NCI-H2227 (cell line): ENCODE measurements at regions not wholly inside any gene's neighbourhood (a gene's known extent, or its start where the extent isn't known, plus 50 kb on each side); places are given as distances from the start of the nearest gene placed in this dataset.

ENCODE experiments used
- DNase-seq: peaks from one replicate; lab custom pipeline; 2025; ENCODE audit not compliant: unreplicated experiment; lab: John Stamatoyannopoulos, UW

DNA sequence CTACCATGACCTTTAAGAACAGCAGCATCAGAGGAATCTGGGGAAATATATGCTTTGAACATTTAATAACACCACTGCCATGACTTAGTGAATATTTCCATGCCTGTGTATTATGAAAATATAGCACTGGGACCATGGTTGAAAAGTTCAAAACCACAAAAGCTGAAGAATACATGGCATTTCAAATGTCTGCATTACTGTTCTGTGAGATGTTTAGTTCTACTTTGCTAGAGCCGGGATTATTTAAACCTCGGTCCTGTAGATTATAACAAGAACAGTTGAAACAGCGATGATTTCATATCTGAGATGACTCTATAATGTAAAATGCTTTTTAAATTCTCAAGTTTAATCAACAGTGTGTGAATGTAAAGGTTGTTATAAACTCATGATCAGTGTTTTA, 126.7 kb upstream of the AGA start:
- DNase-seq: no peak

DNA sequence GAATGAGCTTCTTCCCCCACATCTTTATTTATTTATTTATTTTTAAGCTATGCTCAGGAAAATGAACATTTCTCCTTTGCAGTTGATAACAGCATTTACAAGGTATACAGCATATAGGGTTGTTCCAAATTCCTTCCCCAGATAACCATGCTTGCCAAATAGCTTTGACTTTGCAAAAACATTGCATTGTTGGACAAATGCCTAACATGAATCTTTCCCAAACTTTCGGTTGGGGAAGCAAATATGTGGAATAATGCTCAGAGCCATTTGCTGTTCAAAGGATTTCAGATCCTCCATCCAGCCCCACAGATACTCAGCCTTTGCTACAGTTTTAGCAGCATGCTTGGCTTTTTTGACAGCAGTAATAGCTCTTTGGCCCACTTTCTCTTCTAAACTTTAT, 127.2 kb upstream of the AGA start:
- DNase-seq: no peak

DNA sequence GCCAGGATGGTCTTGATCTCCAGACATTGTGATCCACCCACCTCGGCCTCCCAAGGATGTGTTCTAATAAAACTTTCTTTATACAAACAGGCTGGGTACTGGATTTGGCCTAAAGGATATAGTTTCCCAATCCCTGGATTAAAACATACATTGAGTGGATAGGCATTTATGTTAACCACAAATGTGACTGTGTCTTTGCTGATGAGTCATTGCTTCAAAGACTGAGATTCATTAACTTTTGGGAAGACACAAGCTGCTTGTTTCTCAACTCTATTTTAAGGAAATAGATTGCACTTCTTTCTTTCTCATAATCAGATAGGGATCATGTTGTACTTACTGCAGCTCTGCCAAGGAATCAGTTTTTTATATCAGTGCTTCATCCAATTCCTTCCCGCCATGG, 131.3 kb upstream of the AGA start:
- no peak for DNase-seq

DNA sequence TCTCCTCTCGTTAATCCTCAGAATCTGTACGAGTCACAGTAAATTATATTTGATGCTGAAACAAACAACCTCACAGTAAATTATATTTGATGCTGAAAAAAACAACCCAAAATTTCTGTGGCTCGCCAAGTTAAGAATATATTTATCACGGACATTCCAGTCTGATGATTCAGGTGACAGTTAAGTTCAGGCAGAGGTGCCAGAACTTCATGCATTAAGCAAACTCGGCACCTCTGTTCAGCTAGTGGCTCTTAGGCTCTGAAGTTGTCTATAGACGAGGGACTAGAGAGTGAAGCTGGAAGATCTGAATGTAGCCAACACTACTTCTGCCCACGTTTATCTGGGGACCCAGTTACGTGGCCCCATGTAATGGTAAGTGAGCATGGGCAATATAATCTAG, 132.2 kb upstream of the AGA start:
- no peak for DNase-seq

DNA sequence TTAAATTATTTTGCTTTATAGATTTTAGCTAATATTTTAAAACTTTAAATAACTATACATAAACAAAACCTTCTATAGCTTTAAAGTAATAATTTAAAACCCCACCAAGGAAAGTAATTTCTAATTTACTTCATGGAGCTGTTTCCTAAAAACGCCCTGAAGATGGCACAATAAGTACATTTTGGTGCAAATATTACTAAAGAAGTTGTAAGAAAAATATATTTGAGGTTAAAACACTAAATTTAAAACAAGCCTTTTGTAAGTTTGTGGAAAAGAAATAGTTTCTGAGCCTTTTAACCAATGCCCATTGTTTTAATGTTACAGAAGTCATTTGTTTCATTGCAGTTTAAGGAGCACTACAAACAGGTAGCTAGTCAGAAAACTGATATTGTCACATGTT, 137.4 kb upstream of the AGA start:
- DNase-seq: no peak

DNA sequence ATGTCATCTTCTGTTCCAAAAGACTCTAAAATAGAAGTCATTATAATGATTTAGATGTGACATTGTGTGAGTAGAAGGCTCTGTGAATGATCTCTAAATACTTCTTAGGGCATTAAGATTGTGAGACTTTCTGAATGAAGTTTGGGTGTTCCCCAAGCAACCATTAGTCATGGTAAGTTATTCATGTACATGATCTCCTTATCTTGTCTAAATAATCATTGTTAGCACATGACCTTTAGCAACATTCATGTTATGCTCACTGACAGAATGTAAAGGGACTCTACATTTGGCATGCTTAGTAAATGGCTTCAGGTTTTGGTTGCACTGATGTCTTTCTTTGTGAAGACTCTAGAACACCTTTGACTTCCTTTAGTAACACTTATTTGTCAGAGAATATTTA, 140.8 kb upstream of the AGA start:
- DNase-seq: no peak

DNA sequence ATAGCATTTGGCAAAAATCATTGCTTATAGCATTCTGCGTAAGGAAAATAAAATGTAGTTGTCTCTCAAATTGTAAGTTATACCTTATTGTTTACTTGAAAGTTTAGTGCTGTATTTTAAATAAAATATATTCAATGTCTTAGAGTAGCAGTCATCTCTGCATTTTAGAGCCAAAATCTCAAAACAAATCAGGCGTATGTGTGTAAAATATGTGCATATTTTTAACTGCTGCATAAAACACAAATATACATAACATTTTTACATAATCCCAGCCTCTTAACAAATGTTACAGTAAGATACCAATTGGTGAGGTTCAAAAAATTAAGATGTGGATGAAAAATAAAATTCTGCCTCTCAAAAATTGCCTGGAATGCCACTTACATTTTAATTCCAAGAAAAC, 145.8 kb upstream of the AGA start:
- DNase-seq: no peak

DNA sequence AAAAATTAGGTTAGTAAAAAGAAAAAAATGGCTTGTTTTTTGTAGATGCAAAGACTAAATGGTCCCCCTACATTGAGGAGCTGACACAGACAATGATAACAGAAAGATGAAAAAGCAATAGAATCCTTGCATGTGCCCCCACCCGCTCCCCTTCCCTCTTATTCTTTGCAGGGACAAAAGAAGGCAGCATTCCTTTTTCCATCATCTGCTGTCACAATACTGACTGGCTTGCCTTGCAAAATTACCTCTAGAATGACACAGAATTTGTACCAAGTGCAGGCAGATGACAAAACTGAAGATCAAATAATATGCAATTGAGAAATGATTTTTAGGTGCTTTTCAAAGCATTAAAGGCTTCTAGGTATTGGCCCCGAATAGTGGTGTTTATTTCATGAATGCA, 153.1 kb upstream of the AGA start:
- DNase-seq: no peak

DNA sequence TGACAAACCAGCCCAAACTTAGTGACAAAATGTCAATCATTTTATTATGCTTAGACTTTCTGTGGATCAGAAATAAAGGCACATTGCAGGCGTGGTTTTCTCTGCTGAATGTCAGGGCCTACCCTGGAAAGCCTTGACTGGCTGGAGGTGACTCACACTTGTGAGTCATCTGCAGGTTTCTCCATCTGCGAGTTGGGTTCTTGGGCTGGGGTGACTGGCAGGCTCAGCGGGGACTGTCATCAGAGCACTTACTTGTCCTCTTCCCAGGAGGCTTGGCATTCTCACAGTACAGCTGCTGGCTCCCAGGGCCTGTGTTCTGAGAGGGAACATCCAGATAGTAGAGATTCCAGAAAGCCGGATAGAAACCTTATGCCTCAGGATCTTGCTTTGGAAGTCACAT, 153.8 kb upstream of the AGA start:
- DNase-seq: no peak

DNA sequence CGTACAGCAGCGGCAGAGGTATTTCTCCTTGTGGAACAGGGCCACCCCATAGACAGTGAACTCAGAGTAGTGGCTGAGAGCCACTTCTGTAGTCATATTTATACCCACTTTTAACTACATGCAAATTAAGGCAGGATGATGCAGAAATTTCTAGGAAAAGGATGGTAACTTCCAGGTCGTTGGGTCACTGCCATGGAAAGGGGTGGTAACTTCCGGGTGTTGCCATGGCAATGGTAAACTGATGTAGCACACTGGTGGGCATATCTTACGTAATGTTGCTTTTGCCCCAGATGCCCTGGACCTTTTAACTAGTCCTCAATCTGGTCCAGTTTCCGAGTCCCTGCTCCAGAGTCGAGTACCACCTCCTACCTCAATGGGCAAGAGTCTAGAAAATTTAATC, 154.8 kb upstream of the AGA start:
- no peak for DNase-seq

DNA sequence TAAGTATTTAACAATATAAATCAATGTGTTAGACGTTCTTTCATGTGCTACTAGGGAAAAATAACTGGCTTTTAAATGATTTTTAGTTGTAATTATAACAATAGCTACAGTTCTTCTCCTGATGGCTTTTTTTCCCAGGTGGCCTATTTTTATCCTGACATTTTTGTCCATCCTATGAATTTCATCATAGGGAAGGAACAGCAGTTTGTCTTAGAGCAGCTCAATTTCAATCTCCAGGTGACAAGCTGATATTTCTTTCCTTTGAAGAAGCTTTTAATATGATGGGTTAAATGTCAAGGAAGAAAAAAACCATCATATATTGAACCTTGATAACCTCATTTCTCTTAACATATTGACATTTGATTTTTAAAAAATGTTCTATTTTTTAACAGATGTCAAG, 163.0 kb upstream of the AGA start:
- no peak for DNase-seq

DNA sequence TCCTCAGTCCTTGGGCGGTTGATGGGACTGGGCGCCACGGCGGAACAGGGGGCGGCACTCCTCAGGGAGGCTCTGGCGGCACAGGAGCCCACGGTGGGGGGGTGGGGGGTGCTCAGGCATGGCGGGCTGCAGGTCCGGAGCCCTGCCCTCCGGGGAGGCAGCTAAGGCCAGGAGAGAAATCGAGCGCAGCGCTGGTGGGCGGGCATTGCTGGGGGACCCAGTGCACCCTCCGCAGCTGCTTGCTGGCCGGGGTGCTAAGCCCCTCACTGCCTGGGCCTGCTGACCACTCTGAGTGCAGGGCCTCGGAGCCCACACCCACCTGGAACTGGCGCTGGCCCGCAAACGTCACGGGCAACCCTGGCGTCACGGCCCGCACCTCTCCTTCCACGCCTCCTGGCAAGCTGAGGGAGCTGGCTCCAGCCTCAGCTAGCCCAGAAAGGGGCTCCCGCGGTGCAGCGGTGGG, 164.9 kb upstream of the AGA start:
- no peak for DNase-seq

DNA sequence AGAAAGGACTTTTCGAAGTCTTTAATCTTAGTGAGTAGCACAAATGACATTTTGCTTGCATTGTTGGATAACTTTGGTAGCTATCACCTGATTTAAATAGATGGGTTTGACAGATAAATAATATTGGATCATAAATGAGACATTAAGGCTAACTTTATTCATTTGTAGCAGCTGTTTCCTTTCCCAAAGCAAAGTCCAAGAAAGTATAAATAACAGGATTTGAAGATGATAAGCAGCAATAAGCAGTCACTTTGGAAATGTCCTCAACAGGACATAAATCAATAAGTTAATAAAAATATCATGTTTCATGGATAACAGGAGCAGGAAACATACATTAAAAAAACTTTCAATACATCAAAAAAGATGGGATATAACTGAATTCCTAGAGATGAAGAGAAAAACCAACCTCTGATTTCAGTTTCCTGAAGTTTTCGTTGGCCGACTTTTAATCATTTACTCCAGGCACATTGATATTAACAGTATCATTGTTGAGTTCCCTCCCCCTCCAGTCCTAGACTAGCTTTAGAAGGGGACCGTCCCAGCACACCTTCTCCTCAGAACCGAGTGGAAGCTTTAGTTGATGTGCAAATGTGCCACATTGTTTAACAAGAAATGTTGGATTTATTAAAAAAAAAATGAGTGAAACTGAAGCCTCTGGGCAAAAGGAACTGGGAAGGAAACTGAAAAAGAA, 169.9 kb upstream of the AGA start:
- DNase-seq: no peak

DNA sequence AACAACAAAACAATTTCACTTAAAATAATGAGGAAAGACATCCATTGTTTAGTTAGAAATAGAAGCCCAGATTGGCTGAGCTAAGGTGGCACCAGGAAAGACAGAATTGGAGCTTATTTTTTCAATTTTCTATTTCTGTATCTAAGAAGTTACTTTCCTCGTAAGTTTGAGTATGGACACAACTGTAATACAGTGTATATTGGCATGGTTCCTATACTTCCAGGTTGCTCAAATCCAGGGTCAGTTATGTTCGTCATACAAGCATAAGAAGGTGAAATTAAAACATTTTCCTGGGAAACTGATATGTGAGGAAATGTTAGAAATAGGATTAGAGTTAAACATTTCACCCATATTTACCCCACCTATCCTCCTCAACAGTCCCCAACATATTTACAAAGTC, 170.4 kb upstream of the AGA start:
- no peak for DNase-seq

DNA sequence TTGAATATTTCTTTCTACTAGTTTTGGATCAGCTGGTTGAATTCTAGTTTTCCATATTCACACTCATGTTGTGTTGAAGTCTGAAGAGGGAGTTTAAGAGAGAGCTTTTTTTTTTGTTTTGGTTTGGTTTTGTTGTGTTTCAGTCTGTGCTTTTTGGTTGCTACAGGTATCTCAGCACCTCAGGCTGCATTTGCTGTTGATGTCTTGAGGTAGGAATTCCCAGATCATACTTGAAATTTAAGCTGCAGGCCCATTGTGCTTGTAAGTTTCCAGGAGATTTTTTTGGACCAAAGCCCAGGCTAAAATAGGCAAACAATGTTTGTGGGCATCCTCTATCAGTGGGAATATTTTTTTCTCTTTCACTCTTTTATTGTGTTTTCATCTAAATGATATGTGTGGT, 190.2 kb upstream of the AGA start:
- DNase-seq: no peak

DNA sequence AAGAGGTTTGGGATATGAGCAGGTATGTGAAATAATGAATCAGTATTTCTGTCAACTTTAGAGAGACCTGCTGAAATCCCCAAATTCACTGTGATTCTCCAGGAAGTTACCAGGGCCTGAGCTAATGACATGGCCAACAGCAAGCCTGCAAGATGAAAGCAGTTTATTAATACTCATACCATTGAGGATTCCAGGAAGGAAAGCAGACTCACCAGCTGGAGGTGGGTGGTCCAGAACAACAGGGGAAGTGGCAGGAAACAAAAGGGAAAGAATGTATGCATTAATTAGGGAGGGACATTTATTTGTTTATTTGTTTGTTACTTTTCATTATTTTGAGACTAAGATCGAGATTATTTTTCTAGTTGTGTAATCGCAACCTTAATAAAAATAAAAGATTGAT, 196.6 kb upstream of the AGA start:
- DNase-seq: no peak

DNA sequence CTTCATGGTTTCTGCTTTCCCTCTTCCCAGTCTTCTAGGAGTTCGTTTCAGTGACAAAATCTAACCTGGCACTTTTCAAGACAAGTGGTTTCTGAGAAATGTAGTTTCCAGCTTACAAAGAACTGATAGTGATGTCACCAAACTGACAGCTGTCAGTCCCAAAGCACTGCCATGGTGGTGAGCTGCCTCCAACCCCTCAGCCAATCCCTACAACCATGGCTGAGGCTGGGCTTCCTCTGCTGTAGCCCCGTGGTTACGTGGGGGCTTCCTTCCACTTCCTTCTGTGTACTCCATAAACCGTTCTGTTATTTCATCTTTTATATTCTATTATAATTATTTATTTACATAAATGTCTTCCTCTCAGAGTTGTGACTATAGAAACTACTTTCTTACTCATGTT, 198.6 kb upstream of the AGA start:
- DNase-seq: no peak

DNA sequence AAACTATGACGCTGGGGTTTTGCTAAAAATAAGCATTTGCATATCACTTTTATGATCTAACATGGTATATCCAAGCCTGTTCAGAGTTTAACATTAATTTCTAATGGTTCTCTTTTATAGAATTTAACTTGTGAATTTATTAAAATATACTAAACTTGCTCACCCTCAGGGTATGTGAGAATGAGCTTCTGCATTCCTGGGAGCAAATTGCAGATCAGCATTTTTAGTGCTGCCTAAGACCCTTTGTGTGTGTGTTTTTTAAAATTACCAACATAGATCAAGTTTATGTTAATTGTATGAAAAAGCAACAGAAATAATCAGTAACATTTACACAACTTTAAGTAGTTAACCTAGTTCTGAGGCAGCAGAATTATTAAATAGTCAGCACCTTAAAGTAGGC, 218.0 kb upstream of the AGA start:
- no peak for DNase-seq

DNA sequence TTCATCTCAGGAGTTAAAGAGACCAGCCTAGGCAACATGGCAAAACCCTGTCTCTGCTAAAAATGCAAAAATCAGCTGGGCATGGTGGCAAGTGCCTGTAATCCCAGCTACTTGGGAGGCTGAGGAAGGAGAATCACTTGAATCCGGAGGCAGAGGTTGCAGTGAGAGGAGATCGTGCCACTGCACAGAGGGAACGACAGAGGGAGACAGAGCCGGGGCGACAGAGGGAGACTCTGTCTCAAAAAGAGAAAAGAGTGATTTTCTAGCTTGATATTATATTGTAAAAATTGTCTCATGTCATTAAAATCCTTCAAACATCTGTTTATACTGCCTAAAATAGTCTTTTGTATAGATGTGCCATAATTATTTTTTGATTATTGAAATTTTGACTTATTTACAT, 225.4 kb upstream of the AGA start:
- DNase-seq: no peak

DNA sequence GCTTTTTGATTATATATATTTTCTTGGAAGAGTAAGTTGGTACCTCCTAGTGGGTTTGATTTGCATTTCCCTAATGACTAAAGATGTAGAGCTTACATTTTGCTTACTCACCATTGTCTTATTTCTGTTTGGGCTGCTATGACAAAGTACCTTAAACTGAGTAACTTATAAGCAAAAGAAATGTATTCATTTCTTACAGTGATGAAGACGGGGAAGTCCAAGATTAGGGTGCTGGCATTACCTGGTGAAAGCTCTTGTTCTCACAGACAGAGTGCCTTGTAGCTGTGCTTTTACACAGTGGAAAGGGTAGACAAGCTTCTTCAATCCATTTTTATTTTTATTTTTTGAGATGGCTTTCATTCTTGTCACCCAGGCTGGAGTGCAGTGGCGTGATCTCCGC, 229.2 kb upstream of the AGA start:
- DNase-seq: no peak

DNA sequence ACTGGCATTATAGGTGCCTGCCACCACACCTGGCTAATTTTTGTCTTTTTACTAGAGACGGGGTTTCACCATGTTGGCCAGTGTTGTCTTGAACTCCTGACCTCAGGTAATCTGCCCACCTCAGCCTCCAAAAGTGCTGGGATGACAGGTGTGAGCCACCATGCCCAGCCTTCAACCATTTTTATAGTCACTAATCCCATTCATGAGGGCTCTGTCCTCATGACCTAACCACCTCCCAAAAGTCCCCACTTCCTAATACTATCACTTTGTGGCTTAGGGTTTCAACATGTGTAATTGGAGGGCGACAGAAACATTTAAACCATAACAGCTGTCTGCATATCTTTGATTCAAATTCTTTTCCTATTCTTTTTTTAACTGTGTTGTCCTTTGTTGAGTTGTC, 229.6 kb upstream of the AGA start:
- no peak for DNase-seq

DNA sequence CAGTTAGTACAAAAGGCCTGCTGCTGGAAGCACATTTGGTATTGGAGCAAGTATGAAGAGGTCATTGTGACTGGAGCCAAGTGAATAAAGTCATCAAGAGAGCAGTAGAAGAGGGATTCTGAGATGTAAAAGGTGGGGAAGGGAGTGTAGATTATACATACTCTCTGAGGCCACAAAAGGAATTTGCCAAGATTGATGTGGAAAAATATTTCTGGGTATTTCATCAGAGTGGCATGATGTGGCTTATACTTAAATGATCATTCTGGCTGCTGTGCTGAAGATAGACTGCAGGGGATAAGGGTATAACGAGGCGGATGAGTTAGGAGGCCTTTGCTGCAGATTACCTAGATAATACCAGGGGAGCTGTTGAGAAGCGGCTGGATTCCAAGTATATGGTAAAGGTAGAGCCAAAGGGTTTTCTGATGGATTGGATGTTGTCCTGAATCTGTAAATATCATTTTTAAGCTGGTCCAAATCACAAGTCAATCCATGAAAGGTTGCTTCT, 231.8 kb upstream of the AGA start:
- no peak for DNase-seq

DNA sequence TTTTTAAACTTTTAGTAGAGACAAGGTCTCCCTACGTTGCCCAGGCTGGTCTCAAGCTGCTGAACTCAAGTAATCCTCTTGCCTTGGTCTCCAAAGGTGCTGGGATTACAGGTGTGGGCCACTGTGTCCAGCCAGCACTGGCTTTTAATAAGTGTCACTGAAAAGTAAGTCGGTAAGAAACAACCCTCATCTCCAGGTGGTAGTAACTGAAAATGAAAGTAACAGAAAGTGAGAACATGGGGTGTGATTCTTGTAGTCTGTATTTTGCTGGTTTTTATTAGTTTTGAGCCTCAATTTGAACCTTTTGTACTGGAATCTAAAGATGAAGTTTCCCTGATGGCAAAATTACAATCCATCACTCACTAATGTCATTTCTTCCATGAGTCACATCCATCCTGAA, 238.1 kb upstream of the AGA start:
- no peak for DNase-seq

DNA sequence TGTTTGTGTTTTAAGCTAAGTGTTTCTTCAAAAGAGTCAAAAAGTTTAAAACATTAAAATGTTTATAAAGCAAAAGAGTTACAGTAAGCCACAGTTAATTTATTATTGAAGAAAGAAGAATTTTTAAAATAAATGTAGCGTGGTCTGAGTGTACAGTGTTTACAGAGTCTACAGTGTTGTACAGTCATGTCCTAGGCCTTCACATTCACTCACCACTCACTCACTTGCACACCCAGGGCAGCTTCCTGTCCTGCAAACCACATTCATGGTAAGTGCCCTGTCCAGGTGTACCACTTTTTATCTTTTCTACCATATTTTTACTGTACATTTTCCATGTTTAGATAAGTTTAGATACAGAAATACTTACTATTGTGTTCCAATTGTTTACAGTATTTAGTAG, 239.7 kb upstream of the AGA start:
- no peak for DNase-seq
